Tibial nerve (tissue), 4 donors: ENCODE measurements at regions not wholly inside any gene's neighbourhood (a gene's known extent, or its start where the extent isn't known, plus 50 kb on each side); places are given as distances from the start of the nearest gene placed in this dataset.

Source experiments
- EP300 ChIP-seq, 2 donors: sonication (generic); formaldehyde crosslinking; IDR thresholded peaks; one replicate each; pipeline ENCODE4 v1.6.1; 2017; ENCODE audit warnings: antibody characterized with exemption in 2 of 2, mild to moderate bottlenecking in 1 of 2
- POLR2A ChIP-seq, 2 donors: fragments of 450-650 bp; IDR thresholded peaks; one replicate each; pipeline ENCODE4 v1.6.1; 2017; ENCODE audit warnings: antibody characterized with exemption in 2 of 2, mild to moderate bottlenecking in 2 of 2, moderate library complexity in 2 of 2
- TF ChIP-seq, protein P1 (sequence below), 5 experiments: fragments of 200-600 bp in 3 of 5; fragments of 450-650 bp in 2 of 5; sonication (generic) in 3 of 5; IDR thresholded peaks; one replicate each; pipeline ENCODE4 v1.5.1; 2016 to 2019; ENCODE audit warnings: antibody characterized with exemption in 5 of 5, mild to moderate bottlenecking in 3 of 5, moderate library complexity in 2 of 5

DNA sequence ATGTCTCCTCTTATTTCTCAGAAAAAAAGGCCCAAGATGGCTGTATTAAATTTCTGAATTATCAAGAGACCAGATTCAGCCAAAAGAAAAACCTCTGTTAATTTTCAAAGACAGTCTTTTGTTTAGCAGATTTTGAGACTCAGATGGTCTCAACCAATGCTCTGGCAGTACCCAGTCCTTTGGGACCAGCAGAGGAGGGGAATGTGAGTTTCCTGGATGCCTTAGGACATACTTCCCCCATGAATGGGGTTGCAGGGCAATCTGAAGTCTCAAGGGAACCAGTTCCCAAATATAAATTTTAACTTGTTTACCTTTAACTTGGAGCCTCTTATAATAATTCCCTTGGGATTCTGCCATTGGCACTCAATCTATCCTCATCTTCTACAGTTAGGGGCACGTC is 107.8 kb upstream of the ZNF521 start:
- TF ChIP-seq POLR2A (IDR thresholded peaks at IDR 0.05) (no peak), EP300 (IDR thresholded peaks at IDR 0.05) (no peak)
- TF ChIP-seq, protein P1, sequence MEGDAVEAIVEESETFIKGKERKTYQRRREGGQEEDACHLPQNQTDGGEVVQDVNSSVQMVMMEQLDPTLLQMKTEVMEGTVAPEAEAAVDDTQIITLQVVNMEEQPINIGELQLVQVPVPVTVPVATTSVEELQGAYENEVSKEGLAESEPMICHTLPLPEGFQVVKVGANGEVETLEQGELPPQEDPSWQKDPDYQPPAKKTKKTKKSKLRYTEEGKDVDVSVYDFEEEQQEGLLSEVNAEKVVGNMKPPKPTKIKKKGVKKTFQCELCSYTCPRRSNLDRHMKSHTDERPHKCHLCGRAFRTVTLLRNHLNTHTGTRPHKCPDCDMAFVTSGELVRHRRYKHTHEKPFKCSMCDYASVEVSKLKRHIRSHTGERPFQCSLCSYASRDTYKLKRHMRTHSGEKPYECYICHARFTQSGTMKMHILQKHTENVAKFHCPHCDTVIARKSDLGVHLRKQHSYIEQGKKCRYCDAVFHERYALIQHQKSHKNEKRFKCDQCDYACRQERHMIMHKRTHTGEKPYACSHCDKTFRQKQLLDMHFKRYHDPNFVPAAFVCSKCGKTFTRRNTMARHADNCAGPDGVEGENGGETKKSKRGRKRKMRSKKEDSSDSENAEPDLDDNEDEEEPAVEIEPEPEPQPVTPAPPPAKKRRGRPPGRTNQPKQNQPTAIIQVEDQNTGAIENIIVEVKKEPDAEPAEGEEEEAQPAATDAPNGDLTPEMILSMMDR (IDR thresholded peaks at IDR 0.05), result no peak
